MCF 10A (cell line): ENCODE measurements at regions not wholly inside any gene's neighbourhood (a gene's known extent, or its start where the extent isn't known, plus 50 kb on each side); places are given as distances from the start of the nearest gene placed in this dataset.
A peak's percentile ranks its signal among the peaks of the same experiment; 100 is the strongest.

Source experiments
- BruUV-seq: library from RNA; stranded (reverse); fragments of 400-500 nt; replicated peaks from 2 replicates; lab custom pipeline; 2021; lab: Mats Ljungman, UMichigan
- CTCF ChIA-PET: fragments of 300-600 bp; sonication (Branson Sonifier 250); formaldehyde crosslinking; extraction: SDS; loops from one replicate; lab custom pipeline; 2021; ENCODE audit warnings: antibody characterized with exemption, inconsistent platforms; lab: Yijun Ruan, JAX
- POLR2A ChIA-PET: fragments of 300-600, 350-650 bp; sonication (Branson Sonifier 250); formaldehyde crosslinking; extraction: SDS; loops from one replicate; lab custom pipeline; 2020; ENCODE audit warnings: antibody characterized with exemption, inconsistent platforms; lab: Yijun Ruan, JAX
- DNase-seq: peaks from one replicate; pipeline ENCODE4 v3.0.0-alpha.2; 2018; ENCODE audit not compliant: unreplicated experiment
- H3K27ac Mint-ChIP-seq: one replicate; pipeline ENCODE4 v1.8.0; 2022; ENCODE audit warnings: mild to moderate bottlenecking, low read depth, mixed read lengths; ENCODE audit not compliant: unreplicated experiment
- H3K27me3 Mint-ChIP-seq: one replicate; pipeline ENCODE4 v1.8.0; 2022; ENCODE audit warnings: mixed read lengths; ENCODE audit not compliant: insufficient read depth, unreplicated experiment
- H3K36me3 Mint-ChIP-seq: one replicate; pipeline ENCODE4 v1.8.0; 2022; ENCODE audit warnings: mild to moderate bottlenecking, moderate library complexity, mixed read lengths; ENCODE audit not compliant: insufficient read depth, unreplicated experiment
- H3K4me1 Mint-ChIP-seq: one replicate; pipeline ENCODE4 v1.8.0; 2022; ENCODE audit warnings: mixed read lengths; ENCODE audit not compliant: insufficient read depth, unreplicated experiment
- H3K4me3 Mint-ChIP-seq: one replicate; pipeline ENCODE4 v1.8.0; 2022; ENCODE audit warnings: mild to moderate bottlenecking, moderate library complexity, mixed read lengths; ENCODE audit not compliant: unreplicated experiment
- H3K9me3 Mint-ChIP-seq: one replicate; pipeline ENCODE4 v1.8.0; 2022; ENCODE audit warnings: mixed read lengths; ENCODE audit not compliant: unreplicated experiment
- intact Hi-C: fragments of 100-400 bp; cut with micrococcal nuclease; formaldehyde crosslinking; loops from 2 replicates; pipeline ENCODE4 v1.14.1; 2022
- TF ChIP-seq, protein P1 (sequence below): fragments of 200-600 bp; IDR thresholded peaks from one replicate; pipeline ENCODE4 v1.8.0; 2022; ENCODE audit warnings: antibody characterized with exemption, mild to moderate bottlenecking; ENCODE audit not compliant: unreplicated experiment

DNA sequence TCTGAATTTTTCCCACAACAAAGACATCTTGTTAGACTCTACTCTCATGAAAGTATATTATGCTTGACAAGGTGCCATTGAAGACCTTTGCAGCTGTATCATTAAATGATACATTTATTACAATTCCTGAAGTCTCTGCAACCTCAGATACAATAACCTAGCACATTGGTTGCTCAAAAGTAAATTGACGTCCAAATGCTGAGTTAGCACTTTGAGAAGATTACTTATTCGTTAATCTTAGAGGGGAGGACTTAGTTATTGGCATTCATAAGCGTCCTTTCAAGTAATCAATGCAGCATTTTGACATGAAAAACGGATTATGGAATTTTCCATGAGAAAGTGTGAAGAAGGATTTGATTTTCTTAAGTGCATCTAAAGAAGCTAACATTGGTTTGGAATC, 151.6 kb downstream of the ARSF start:
- H3K27me3 Mint-ChIP-seq: peaks cover 36% of the 10 kb centered on the region

GRCh38 chrX:3191796-3192195, 150.5 kb downstream of the ARSF start:
- Mint-ChIP-seq H3K4me1 (no peaks in the 10 kb centered on the region), H3K9me3 (no peaks in the 10 kb centered on the region), H3K4me3 (no peak overlapping the region), H3K27me3 (peaks cover 36% of the 10 kb centered on the region), H3K27ac (no peak overlapping the region), H3K36me3 (no peaks in the 10 kb centered on the region)
- ChIA-PET POLR2A (no interaction called here), CTCF (no interaction called here)
- TF ChIP-seq, protein P1, sequence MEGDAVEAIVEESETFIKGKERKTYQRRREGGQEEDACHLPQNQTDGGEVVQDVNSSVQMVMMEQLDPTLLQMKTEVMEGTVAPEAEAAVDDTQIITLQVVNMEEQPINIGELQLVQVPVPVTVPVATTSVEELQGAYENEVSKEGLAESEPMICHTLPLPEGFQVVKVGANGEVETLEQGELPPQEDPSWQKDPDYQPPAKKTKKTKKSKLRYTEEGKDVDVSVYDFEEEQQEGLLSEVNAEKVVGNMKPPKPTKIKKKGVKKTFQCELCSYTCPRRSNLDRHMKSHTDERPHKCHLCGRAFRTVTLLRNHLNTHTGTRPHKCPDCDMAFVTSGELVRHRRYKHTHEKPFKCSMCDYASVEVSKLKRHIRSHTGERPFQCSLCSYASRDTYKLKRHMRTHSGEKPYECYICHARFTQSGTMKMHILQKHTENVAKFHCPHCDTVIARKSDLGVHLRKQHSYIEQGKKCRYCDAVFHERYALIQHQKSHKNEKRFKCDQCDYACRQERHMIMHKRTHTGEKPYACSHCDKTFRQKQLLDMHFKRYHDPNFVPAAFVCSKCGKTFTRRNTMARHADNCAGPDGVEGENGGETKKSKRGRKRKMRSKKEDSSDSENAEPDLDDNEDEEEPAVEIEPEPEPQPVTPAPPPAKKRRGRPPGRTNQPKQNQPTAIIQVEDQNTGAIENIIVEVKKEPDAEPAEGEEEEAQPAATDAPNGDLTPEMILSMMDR: no peak
- intact Hi-C loops: no loop called here
- no TSS peak for BruUV-seq
- no peak for DNase-seq

More for the DNA sequence above, 151.6 kb downstream of the ARSF start:
- ChIA-PET CTCF (no interaction called here), POLR2A (no interaction called here)
- H3K4me1 Mint-ChIP-seq: no peaks in the 10 kb centered on the region
- no peak for DNase-seq
- no peak overlapping the region for H3K4me3 Mint-ChIP-seq
- BruUV-seq: no TSS peak
- intact Hi-C loops: no loop called here
- TF ChIP-seq, protein P1: no peak
- H3K36me3 Mint-ChIP-seq: no peaks in the 10 kb centered on the region
- no peaks in the 10 kb centered on the region for H3K9me3 Mint-ChIP-seq
- no peak overlapping the region for H3K27ac Mint-ChIP-seq

DNA sequence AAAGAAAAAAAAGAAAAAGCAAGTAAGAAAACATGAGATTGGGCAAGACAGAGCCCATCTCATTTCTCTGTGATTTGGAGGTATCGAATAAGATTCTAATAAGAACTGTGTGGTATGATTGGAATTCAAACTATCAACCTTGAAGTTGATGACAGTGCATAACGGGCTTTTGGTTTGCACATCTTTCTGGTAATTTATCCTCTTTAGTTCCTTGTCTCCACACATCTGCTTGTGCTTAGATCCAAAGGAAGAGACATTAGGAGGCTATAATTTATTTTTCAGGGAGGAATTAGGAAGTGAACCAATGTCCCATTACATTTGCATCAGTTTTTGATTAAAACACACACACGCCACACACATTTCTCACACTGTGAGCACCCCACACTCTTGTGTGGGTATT, 149.9 kb downstream of the ARSF start:
- no peak overlapping the region for H3K4me3 Mint-ChIP-seq

DNA sequence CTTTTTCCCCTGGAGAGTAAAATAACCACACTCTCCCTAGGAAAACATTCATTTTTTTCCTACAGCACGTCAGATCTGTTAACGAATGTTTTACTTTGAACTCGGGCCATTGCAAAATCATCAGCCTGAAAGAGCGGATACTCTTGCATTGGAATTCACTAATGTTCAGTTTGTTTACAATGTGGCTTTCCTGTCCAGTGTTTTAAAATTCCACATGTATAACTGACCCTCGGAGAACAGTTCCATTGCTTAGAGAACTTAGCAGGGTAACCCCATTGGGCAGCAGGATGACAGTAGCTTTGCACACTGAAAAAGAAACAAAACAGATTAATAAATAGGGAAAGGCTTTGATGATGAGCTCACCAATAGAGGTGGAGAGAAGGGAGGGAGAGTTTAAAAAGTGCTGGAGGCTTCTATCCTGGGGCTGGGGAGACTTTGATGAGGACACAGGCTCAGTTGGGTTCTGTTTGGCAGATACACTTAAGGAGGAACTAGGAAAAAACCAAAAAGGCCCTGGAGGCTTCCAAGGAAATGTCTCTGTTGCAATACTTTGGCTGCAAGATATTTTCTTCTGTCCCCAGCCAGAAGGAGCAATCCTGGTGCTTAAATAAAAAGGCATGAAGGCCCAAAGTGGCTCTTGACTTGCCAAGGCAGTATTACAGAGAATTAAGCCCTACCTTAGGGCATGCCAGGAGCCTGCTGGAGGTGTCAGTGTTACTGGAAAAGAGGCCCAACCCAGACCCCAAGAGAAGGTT, 143.1 kb downstream of the ARSF start:
- no TSS peak for BruUV-seq
- Mint-ChIP-seq H3K36me3 (no peaks in the 10 kb centered on the region), H3K27ac (no peak overlapping the region), H3K4me3 (peak overlapping the region; percentile 21), H3K4me1 (peaks cover 18% of the 10 kb centered on the region), H3K27me3 (no peaks in the 10 kb centered on the region), H3K9me3 (no peaks in the 10 kb centered on the region)
- intact Hi-C loops: no loop called here
- ChIA-PET POLR2A (no interaction called here), CTCF (no interaction called here)
- DNase-seq: peak; percentile 28
- TF ChIP-seq, protein P1: no peak

More for the DNA sequence above, 149.9 kb downstream of the ARSF start:
- no peaks in the 10 kb centered on the region for H3K9me3 Mint-ChIP-seq
- intact Hi-C loops: no loop called here
- H3K27me3 Mint-ChIP-seq: peaks cover 31% of the 10 kb centered on the region
- H3K4me1 Mint-ChIP-seq: no peaks in the 10 kb centered on the region
- H3K27ac Mint-ChIP-seq: no peak overlapping the region
- ChIA-PET CTCF (no interaction called here), POLR2A (no interaction called here)
- TF ChIP-seq, protein P1: no peak
- no peaks in the 10 kb centered on the region for H3K36me3 Mint-ChIP-seq
- no peak for DNase-seq
- BruUV-seq: no TSS peak
